T1000 (cell line): ENCODE measurements at regions not wholly inside any gene's neighbourhood (a gene's known extent, or its start where the extent isn't known, plus 50 kb on each side); places are given as distances from the start of the nearest gene placed in this dataset.
"Not testable (repeated sequence)": the region's sequence is repeated elsewhere in the genome, so short reads cannot be mapped to it uniquely, and the experiment has no call there.

Experiments
- DNase-seq: peaks from one replicate; lab custom pipeline; 2025; ENCODE audit warnings: mixed read lengths; lab: John Stamatoyannopoulos, UW

GRCh38 chr4:115454228-115454627 is 340.8 kb upstream of the NDST4 start:
- no peak for DNase-seq

GRCh38 chr4:115453416-115453815 is 340.0 kb upstream of the NDST4 start:
- DNase-seq, result no peak

DNA sequence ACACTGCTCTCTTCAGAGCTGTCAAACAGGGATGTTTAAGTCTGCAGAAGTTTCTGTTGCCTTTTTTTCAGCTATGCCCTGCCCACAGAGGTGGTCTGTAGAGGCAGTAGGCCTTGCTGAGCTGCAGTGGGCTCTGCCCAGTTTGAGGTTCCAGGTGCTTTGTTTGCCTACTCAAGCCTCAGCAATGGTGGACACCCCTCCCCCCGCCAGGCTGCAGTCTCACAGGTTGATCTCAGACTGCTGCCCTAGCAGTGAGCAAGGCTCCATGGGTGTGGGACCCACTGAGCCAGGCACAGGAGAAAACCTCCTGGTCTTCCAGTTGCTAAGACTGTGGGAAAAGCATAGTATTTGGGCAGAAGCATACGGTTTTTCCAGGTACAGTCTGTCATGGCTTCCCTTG is 338.8 kb upstream of the NDST4 start:
- DNase-seq, result not testable (repeated sequence)

DNA sequence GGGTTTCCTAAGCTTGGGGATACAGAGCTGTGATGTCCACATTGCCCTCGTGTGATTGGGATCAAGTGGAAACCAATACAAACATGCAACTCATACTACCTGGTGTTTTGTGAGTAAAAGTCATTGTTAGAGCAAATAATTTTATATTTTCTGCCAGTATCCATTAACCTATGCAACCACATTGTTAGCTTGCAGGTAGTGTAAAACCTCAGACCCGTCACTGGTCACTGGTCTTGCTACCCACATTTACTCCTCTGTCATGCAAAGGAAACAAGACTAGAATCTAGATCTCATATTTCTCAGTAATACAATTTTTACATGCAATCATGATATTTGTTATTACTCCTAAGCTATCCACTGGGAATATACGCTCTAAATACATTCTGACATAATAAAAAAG is 324.3 kb upstream of the NDST4 start:
- DNase-seq, result no peak

DNA sequence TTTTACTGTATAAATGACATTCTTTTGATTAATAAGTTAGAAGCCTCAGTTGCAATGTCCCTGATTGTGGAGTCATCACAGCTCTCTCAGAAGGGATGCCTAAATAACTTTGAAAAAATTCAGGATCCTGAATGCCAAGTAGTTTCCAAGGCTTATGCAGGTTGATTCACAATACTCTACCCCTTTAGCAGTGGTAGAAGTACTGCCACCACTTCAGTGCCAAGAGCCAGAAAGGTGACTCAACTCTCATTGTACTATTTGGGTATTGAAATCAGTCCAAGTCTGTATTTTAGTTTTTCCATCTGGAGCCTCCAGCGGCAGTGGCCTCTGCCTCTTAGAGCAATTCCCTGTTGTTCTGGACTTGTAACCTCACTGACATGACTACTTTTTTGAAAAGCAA is 320.1 kb upstream of the NDST4 start:
- DNase-seq, result no peak

GRCh38 chr4:115430024-115430423 is 316.6 kb upstream of the NDST4 start:
- no peak for DNase-seq

GRCh38 chr4:115428455-115428854 is 315.0 kb upstream of the NDST4 start:
- no peak for DNase-seq

DNA sequence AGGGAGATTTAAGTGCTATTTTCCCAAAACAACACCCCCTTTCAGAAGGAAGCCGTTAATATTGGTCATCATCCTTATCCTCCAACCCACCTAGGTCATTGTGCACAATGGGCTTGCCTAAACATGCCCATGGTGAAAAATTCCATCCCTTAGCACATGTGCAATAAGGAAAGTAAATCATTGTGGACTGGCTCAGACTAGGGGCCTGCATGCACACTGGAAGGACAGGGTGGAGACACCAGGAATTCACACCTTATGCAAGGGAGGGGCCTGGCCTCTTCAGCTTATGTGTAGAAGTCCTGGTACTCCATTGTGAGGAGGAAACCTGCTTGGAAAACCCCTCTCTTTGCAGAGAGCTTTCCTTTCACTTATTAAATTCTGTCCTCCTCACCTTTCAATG is 311.4 kb upstream of the NDST4 start:
- no peak for DNase-seq

GRCh38 chr4:115418635-115419396 is 305.4 kb upstream of the NDST4 start:
- no peak for DNase-seq

GRCh38 chr4:115396034-115396433 is 282.6 kb upstream of the NDST4 start:
- DNase-seq, result no peak

DNA sequence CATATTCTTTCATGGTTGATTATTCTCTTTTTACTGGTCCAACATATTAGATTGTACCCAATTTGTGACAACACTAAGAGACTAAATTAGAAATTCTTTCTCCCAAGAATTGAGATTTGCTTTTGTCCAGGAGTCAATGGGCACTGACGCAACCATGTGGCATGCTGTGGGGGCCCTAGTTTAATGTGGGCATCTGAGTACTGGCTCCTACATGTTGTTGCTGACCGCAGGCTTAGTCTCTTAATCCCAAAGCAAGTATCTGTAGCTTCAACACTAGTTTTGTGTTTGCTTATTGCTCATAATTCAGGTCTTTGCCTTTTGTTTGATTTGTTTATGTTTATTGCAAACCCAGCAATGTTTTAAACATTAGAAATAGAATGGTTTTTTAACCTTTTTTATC is 263.4 kb upstream of the NDST4 start:
- DNase-seq, result no peak

GRCh38 chr4:115374621-115375020 is 261.2 kb upstream of the NDST4 start:
- DNase-seq, result no peak

GRCh38 chr4:115370490-115370889 is 257.1 kb upstream of the NDST4 start:
- DNase-seq, result no peak

- DNase-seq, result no peak
These were observed 256.6 kb upstream of the NDST4 start for GRCh38 chr4:115370012-115370411.

GRCh38 chr4:115366390-115366789 is 253.0 kb upstream of the NDST4 start:
- no peak for DNase-seq

GRCh38 chr4:115365185-115365584 is 251.8 kb upstream of the NDST4 start:
- DNase-seq, result no peak

- DNase-seq, result no peak
These were observed 248.4 kb upstream of the NDST4 start for GRCh38 chr4:115361781-115362180.

DNA sequence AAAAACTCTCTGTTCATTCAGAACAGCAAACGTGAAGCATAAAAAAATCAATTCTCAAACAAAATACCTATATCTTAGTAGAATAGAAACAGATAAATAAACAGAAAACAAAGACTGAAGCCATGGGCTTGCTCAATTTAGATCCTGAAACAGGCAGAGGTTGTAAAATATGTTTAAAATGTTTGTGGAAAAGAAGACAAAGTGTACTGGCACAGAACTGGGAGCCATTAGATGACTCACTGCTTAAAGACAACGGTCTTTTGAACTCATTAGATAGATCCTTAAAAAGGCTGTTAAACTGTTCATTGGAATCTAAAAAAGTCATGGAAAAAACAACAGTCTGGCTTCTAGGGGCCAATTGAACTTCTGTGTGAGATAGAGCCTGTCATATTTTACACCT is 247.0 kb upstream of the NDST4 start:
- DNase-seq, result no peak

GRCh38 chr4:115357776-115358175 is 244.4 kb upstream of the NDST4 start:
- DNase-seq, result no peak

GRCh38 chr4:115356176-115356575 is 242.8 kb upstream of the NDST4 start:
- no peak for DNase-seq

DNA sequence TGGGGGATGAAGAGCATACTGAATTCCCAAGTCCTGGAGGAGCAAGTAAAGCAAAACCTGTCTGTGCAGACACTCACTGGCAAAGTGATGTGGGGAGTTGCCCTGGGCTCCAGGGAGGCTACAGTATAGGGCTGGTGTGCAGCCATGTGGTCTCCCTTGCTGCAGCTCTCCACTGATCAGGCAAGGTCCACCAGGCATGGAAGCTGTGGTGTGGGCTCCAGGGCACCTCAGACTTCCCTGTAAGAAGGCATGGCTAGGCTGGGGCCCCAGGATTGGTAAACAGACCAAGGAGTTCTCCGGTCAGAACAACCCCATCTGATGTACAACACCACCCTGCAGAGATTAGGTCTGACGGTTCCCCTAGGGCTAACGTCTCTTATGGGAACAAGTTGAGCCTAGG is 241.9 kb upstream of the NDST4 start:
- no peak for DNase-seq

- no peak for DNase-seq
These were observed 239.9 kb upstream of the NDST4 start for GRCh38 chr4:115353370-115353769.

DNA sequence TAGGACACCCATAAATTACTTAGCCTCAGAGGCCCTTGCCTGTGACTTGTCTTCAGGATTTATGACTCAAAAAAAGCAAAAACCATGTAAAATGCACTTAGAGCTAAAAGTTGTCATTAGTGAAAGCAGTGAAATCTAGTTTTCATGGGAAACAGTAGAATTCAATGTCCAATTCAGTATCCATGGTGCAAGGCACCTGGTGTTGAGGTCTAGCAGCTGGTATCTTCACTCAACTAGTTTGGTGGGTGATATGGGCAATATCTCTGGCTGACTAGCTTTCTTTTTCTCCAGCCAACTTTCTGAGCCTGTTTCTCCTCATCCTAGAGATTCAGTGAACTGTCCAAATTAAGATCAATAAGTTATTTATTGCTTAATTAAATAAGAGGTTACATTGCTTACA is 229.8 kb upstream of the NDST4 start:
- DNase-seq, result no peak

DNA sequence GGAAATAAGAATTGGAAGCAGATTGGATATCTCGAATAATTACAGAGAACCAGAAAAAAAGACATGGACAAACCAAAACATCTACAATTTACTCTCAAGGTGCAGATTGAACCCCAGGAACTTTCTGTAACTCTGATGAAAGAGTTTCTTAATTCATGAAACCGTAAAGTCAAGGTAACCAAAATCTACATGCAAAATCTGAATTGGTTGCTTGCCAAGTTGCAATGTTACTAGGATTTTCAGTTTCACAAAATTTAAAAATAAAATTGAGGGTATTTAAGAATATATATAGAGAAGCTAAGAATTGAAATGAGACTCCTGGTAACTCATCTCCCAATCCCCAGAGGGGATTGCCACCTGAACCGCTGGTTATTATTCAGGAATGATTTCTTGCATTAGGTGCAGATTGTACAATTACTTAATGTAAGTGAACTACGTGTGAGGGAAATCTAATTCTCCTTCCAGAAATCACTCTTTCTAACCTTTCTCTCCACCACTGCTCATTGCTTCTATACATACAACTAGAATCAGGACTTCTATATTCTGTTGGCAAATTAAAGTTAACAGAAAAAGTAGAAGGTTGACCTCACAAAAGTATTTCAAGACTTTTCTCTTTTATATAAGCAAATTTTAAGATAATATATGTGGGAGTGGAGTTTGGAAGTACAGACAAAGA is 221.5 kb upstream of the NDST4 start:
- no peak for DNase-seq
